Upper lobe of left lung (tissue), 4 donors: ENCODE measurements at regions not wholly inside any gene's neighbourhood (a gene's known extent, or its start where the extent isn't known, plus 50 kb on each side); places are given as distances from the start of the nearest gene placed in this dataset.

ENCODE experiments used
- POLR2A ChIP-seq, 4 donors: fragments of 450-650 bp; IDR thresholded peaks; one replicate each; pipeline ENCODE4 v1.5.1; 2016 to 2017; ENCODE audit warnings: antibody characterized with exemption in 4 of 4, mild to moderate bottlenecking in 2 of 4
- POLR2AphosphoS5 ChIP-seq, 2 donors: sonication (generic); formaldehyde crosslinking; IDR thresholded peaks; one replicate each; pipeline ENCODE4 v1.5.1; 2017; ENCODE audit warnings: antibody characterized with exemption in 2 of 2
- TF ChIP-seq, protein P1 (sequence below), 6 experiments: fragments of 450-650 bp in 4 of 6; fragments of 200-600 bp in 2 of 6; sonication (generic) in 2 of 6; IDR thresholded peaks; one replicate each; pipeline ENCODE4 v1.5.1; 2016 to 2019; ENCODE audit warnings: antibody characterized with exemption in 6 of 6

- TF ChIP-seq, protein P1, sequence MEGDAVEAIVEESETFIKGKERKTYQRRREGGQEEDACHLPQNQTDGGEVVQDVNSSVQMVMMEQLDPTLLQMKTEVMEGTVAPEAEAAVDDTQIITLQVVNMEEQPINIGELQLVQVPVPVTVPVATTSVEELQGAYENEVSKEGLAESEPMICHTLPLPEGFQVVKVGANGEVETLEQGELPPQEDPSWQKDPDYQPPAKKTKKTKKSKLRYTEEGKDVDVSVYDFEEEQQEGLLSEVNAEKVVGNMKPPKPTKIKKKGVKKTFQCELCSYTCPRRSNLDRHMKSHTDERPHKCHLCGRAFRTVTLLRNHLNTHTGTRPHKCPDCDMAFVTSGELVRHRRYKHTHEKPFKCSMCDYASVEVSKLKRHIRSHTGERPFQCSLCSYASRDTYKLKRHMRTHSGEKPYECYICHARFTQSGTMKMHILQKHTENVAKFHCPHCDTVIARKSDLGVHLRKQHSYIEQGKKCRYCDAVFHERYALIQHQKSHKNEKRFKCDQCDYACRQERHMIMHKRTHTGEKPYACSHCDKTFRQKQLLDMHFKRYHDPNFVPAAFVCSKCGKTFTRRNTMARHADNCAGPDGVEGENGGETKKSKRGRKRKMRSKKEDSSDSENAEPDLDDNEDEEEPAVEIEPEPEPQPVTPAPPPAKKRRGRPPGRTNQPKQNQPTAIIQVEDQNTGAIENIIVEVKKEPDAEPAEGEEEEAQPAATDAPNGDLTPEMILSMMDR (IDR thresholded peaks at IDR 0.05) = no peak
- TF ChIP-seq POLR2AphosphoS5 (IDR thresholded peaks at IDR 0.05) = no peak
- no peak for TF ChIP-seq POLR2A (IDR thresholded peaks at IDR 0.05)
These were observed 398.3 kb upstream of the ATP10A start for GRCh38 chr15:26261413-26261812.
